ENCODE measurements at regions not wholly inside any gene's neighbourhood (a gene's known extent, or its start where the extent isn't known, plus 50 kb on each side); places are given as distances from the start of the nearest gene placed in this dataset.

DNA sequence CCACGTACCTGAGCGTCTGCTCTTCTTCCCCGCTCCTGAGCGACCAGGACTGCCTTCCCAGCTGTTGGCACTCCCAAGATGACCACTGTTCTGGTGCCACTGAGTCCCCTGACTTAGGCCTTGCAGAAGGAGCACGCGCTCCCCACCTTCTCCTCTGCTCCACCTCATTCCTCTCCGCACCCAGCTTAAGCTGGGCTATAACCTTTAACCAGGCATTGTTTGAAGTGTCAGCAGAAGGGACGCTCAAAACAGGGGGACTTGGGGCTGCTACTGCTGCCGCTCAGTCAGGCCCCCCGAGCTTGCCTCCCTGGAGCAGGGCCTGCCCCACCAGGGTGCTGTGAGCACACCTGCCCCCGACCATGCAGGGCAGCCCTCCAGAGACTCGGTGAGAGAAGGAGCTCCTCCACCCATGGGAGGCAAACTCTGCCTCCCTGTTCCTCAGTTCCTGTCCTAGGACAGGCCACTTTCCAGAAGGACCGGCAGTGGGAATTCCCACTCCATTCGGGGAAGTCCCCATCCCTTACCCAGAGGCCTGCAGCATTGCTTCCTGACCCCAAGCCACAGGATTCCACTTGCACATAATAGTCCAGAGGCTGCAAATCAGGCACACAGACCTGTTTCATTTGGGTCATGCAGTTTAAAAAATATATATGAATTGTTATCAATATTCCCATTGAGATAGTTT, 99.7 kb upstream of the ENPP6 start:
- TF ChIP-seq, protein P1, sequence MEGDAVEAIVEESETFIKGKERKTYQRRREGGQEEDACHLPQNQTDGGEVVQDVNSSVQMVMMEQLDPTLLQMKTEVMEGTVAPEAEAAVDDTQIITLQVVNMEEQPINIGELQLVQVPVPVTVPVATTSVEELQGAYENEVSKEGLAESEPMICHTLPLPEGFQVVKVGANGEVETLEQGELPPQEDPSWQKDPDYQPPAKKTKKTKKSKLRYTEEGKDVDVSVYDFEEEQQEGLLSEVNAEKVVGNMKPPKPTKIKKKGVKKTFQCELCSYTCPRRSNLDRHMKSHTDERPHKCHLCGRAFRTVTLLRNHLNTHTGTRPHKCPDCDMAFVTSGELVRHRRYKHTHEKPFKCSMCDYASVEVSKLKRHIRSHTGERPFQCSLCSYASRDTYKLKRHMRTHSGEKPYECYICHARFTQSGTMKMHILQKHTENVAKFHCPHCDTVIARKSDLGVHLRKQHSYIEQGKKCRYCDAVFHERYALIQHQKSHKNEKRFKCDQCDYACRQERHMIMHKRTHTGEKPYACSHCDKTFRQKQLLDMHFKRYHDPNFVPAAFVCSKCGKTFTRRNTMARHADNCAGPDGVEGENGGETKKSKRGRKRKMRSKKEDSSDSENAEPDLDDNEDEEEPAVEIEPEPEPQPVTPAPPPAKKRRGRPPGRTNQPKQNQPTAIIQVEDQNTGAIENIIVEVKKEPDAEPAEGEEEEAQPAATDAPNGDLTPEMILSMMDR (IDR thresholded peaks at IDR 0.05; ENCODE audit: low read depth, low read length) = no peak
- TF ChIP-seq POLR2A (IDR thresholded peaks at IDR 0.05; ENCODE audit: extremely low read depth, insufficient read length) = no peak
- TF ChIP-seq, protein P2, sequence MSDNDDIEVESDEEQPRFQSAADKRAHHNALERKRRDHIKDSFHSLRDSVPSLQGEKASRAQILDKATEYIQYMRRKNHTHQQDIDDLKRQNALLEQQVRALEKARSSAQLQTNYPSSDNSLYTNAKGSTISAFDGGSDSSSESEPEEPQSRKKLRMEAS (IDR thresholded peaks at IDR 0.05; ENCODE audit: low read depth, low read length) = no peak
- no peak for TF ChIP-seq MYC (IDR thresholded peaks at IDR 0.05; ENCODE audit: low read depth, low read length)
